ENCODE measurements at regions not wholly inside any gene's neighbourhood (a gene's known extent, or its start where the extent isn't known, plus 50 kb on each side); places are given as distances from the start of the nearest gene placed in this dataset.

GRCh38 chr7:113026941-113027340 is 59.7 kb downstream of the GPR85 start:
- TF ChIP-seq CTCF (IDR thresholded peaks at IDR 0.05) (no peak), POLR2A (IDR thresholded peaks at IDR 0.05) (no peak), EP300 (IDR thresholded peaks at IDR 0.05) (no peak)
